ENCODE measurements at regions not wholly inside any gene's neighbourhood (a gene's known extent, or its start where the extent isn't known, plus 50 kb on each side); places are given as distances from the start of the nearest gene placed in this dataset.

GRCh38 chr5:56343988-56344387 is 110.9 kb upstream of the ANKRD55 start:
- no peak overlapping the region for H3K27ac ChIP-seq
- TF ChIP-seq, protein P1, sequence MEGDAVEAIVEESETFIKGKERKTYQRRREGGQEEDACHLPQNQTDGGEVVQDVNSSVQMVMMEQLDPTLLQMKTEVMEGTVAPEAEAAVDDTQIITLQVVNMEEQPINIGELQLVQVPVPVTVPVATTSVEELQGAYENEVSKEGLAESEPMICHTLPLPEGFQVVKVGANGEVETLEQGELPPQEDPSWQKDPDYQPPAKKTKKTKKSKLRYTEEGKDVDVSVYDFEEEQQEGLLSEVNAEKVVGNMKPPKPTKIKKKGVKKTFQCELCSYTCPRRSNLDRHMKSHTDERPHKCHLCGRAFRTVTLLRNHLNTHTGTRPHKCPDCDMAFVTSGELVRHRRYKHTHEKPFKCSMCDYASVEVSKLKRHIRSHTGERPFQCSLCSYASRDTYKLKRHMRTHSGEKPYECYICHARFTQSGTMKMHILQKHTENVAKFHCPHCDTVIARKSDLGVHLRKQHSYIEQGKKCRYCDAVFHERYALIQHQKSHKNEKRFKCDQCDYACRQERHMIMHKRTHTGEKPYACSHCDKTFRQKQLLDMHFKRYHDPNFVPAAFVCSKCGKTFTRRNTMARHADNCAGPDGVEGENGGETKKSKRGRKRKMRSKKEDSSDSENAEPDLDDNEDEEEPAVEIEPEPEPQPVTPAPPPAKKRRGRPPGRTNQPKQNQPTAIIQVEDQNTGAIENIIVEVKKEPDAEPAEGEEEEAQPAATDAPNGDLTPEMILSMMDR (conservative IDR thresholded peaks at IDR 0.05) = no peak

DNA sequence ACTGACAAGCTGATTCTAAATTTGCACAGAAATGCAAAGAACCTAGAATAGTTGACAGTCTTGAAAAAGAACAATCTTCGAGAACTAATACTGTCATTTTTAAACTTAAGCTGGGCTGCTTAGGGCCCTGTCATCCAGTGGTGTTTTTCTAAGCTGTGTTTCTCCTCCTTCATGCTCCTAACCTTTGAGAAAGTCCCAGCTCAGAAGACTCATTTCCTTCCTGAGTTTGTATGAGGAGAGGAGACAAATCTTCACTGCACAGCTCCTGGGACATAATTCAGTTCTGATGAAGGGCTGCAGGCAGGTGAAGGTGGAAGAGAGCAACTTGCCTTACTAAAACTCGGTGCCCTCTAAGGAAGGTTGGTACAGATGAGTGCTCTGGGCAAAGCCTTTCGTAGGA is 109.5 kb upstream of the ANKRD55 start:
- TF ChIP-seq, protein P1 (conservative IDR thresholded peaks at IDR 0.05) = no peak
- no peak overlapping the region for H3K27ac ChIP-seq

DNA sequence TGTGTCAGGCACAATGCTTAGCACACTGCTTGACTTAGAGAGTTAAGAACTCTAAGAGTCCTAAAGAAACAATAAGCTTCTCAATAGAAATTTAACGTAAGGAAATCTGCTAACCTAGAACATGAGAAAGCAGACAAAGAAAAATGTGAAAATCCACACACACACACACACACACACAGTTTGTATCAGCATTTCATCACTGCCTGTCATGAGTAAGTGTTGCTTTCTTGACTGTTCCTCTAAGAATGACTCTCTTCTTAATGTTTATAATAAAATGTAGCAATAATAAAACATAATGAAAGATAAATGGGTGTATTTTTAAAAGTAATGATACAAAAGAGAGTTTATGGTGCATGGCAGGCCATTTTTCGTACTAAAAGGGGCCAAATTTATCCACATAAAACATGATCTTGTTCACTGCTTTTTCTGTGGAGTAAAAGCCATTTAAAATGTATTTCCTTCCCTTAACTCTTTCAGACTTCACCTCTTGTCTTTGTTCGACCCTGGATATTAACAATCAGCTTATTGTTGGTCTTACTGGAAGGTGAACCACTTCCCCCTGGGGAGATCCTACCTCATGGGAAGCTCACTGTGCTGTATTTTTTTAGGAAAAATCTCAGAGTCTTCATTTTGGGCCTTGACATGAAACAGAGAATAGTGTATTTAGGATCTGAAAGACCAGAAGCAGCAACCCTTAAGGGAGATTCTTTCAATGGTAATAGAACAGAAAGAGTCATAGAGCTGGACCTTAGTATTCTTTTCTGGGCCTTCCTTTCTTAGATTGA is 107.3 kb upstream of the ANKRD55 start:
- TF ChIP-seq, protein P1 (conservative IDR thresholded peaks at IDR 0.05) = no peak
- H3K27ac ChIP-seq = no peak overlapping the region

DNA sequence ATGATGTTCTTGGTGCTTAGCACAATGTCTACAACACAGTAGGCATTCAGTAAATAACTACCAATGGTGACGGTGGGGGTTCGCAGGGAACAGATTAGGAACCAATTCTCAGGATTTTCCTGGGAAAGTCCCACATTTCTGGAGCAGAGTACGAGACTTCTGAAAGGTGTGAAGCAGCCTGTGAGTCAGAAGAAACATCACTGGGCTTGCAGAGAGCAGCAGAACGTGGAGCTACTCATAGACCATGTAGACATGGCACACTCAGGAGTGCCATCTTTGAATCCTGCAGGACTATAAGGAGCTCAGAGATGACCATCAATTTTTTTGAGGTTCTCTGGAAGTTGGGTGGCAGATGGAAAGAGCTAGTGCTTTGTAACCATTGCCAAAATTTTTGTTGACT is 106.6 kb upstream of the ANKRD55 start:
- no peak overlapping the region for H3K27ac ChIP-seq

GRCh38 chr5:56337715-56338319 is 104.7 kb upstream of the ANKRD55 start:
- no peak overlapping the region for H3K27ac ChIP-seq
- TF ChIP-seq, protein P1 (conservative IDR thresholded peaks at IDR 0.05) = no peak

More for the DNA sequence above, 106.6 kb upstream of the ANKRD55 start:
- TF ChIP-seq, protein P1 (conservative IDR thresholded peaks at IDR 0.05) = no peak

- TF ChIP-seq, protein P1 (conservative IDR thresholded peaks at IDR 0.05) = no peak
- no peak overlapping the region for H3K27ac ChIP-seq
Observed at GRCh38 chr5:56335212-56335611, 102.1 kb upstream of the ANKRD55 start.

DNA sequence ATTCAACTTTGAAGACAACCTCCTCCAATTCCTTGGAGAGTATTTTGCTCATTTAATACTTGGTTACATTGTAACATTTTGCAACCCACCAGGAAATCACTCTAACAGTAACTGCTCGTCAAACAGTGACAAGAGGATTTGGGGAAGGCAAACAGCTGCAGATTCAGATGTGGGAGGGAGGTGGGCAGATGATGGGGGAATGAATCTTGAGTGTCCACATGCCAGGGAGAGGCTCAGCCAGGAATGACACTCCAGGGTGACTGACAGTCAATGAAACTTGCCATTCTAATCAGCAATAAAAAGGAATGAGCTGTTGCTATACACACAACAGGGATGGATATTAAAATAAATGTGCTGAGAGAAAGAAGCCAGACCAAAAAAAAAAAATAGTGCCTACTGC is 97.7 kb upstream of the ANKRD55 start:
- TF ChIP-seq, protein P1 (conservative IDR thresholded peaks at IDR 0.05) = no peak
- no peak overlapping the region for H3K27ac ChIP-seq
